Body of pancreas (tissue), 4 donors: ENCODE measurements at regions not wholly inside any gene's neighbourhood (a gene's known extent, or its start where the extent isn't known, plus 50 kb on each side); places are given as distances from the start of the nearest gene placed in this dataset.

Source experiments
- POLR2A ChIP-seq, 3 donors: fragments of 450-650 bp; IDR thresholded peaks; one replicate each; pipeline ENCODE4 v1.6.1; 2016; ENCODE audit warnings: antibody characterized with exemption in 3 of 3, mild to moderate bottlenecking in 2 of 3
- TF ChIP-seq, protein P1 (sequence below), 7 experiments: fragments of 450-650 bp in 4 of 7; fragments of 200-600 bp in 3 of 7; sonication (generic) in 3 of 7; IDR thresholded peaks; one replicate each; pipeline ENCODE4 v1.5.1; 2016 to 2019; ENCODE audit warnings: antibody characterized with exemption in 7 of 7

DNA sequence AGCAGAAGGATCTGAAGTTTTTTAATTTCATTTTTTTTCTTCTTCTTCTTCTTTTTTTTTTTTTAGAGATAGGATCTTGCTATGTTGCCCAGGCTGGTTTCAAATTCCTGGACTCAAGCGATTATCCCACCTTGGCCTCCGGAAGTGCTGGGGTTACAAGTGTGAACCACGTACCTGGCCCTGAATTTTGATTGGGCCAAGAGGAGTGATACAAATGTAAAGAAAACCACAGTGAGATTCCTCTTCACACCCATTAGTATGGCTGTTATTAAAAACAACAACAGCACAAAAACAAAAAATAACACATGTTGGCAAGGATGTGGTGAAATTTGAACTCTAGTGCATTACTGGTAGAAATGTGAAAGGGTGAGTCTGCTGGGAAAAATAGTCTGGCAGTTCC, 79.1 kb downstream of the KLF4 start:
- TF ChIP-seq, protein P1, sequence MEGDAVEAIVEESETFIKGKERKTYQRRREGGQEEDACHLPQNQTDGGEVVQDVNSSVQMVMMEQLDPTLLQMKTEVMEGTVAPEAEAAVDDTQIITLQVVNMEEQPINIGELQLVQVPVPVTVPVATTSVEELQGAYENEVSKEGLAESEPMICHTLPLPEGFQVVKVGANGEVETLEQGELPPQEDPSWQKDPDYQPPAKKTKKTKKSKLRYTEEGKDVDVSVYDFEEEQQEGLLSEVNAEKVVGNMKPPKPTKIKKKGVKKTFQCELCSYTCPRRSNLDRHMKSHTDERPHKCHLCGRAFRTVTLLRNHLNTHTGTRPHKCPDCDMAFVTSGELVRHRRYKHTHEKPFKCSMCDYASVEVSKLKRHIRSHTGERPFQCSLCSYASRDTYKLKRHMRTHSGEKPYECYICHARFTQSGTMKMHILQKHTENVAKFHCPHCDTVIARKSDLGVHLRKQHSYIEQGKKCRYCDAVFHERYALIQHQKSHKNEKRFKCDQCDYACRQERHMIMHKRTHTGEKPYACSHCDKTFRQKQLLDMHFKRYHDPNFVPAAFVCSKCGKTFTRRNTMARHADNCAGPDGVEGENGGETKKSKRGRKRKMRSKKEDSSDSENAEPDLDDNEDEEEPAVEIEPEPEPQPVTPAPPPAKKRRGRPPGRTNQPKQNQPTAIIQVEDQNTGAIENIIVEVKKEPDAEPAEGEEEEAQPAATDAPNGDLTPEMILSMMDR (IDR thresholded peaks at IDR 0.05), result no peak
- TF ChIP-seq POLR2A (IDR thresholded peaks at IDR 0.05), result no peak
